GM18873 (cell line): ENCODE measurements at regions not wholly inside any gene's neighbourhood (a gene's known extent, or its start where the extent isn't known, plus 50 kb on each side); places are given as distances from the start of the nearest gene placed in this dataset.

Source experiments
- ATAC-seq: cut with Tn5 transposase; IDR thresholded peaks from one replicate; pipeline ENCODE4 v1.9.1; 2021; ENCODE audit warnings: mild to moderate bottlenecking, moderate library complexity, moderate number of reproducible peaks; ENCODE audit not compliant: unreplicated experiment, low FRiP score

DNA sequence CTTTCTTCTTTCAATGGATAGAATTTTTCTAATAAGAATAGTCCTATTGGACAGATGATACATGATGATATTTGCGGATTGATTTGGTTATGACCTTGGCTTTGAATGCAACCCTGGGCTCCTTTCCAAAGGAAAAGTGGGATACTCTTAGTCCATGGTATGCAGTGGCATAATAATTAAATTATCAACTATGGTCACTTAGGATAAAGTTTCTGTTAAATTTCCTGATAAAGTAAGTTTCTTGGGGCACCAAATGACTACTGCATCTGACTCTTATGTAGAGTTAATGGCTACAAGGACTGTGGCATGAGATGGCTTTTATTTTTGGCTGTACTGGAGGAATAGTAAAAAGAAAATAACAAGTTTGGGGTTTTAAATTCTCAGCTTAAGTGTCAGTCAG, 126.7 kb downstream of the QPCT start:
- no peak for ATAC-seq

DNA sequence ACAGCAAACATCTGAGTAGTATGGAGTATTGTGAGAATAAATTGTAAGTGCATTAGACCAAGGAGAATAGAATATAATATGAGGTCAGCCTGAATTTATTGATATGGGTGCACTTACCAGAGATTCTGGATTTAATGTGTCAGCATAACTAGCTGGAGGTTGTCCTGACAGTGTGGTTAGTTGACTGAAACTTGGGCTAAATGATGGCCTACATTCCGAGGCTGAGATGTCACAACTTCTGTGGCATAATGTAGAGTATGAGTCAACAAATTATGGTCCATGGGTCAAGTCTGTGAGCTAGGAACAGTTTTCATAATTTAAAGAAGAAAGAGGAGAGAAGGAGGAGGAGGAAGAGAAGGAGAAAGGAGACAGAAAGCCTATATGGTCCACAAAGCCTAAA, 127.6 kb downstream of the QPCT start:
- ATAC-seq = no peak

DNA sequence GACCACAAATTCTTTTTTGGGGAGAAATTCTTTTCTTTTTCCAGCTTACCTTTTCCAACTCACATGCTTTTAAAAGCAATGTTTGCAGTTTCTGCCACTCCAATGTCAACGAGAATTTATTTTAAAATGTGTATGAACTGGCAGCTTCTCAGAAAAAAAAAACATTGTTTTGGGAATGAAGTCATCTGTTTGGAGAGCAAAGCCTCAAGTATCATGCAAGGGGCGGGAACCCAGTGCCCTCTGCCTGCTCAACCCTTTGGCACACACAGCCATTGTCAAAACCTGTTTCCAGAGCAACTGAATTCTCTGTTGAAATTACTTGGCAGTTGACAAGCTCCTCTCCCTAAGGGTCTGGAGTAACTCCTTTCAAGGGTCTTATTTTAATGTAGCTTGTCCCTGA, 128.5 kb downstream of the QPCT start:
- no peak for ATAC-seq

DNA sequence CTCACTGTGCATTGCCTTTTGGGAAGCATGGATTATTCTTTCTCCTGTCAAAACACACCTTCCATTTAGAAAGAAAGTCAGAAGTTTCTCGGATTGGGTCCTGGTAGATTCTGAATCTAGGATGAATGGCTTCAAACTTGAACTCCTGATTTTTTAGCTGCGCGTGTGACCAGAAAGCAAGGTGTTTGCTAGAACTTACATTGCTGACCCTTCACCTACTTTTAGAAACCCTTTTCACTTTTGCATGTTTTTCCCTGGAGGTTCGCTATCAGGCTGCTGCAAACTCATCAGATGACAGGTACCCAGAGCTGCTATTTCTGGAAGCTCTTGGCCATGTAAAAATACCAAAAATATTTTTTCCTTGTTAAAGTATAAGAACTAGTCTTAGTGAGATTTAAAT, 132.0 kb downstream of the QPCT start:
- ATAC-seq = no peak

DNA sequence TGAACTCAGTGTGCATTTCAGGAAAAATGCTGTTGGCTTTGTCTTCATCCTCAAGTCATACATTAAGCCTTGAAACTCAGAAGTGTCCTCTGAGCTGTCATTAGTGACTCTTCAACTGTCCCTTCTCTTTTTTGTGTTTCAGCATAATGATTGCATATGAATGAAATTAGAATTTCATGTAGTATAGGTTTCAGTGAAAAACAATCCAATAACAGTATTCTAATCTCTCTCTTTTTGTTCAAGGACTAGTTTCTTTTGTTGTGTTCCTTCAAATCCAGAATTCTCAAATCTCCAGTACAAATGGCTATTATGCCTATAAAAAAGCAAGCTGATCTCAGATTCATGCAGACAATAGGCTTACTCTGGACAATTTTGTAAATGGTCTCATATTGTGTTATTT, 133.5 kb downstream of the QPCT start:
- ATAC-seq = no peak

DNA sequence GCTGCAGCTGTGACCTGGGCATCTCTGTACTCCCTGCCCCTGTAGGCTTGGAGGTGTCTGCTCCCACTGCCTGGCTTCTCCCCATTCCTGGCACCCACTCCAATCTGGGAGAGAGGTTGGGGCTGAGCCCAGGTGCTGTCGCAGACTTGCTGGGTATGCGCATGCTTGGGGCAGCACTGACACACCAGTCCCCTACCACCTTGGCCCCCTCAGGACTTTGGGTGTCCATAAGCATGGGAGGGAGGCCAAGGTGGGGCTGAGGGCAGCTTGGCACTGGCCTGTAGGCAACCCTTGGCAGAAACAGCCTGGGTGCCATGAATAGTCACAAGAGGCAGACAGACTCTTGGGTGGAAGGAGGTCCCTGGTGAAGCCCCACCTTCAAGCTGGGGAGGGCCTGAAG, 136.8 kb downstream of the QPCT start:
- no peak for ATAC-seq

DNA sequence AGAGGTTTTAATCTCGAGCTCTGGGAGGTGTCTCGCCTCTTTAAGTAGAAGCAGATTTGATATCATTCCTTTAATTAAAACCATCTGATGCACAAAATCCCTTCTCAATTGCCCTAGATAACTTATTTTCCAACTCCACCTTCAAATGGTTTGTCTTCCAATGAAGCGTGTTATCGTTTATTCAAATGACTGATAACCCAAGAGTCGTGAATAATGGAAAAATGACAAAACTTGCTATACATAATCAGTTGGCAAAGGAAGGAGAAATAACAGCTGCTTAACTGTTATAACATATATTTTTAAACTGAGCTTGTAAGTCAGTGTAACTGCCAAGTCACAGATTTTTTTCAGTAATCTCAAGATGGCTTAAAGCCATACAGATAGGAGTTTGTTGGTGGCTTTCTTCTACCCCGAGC, 144.6 kb downstream of the QPCT start:
- no peak for ATAC-seq

DNA sequence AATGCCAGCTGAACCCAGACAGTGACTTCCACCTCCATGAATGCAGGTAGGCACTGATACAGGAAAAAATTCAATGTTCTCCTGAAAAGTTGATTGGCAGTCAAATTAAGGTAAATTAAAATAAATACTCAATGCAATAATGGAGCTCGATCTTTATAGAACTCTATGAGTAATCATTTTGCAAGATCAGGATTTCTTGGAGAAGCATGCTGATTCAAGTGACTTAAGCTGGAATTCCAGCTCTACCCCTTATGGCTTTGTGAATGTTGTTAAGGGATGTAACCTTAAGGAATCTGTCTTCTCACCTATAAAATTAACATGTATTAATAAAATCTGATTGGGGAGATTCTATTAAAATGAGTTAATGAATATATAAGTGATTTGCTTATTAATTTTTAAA, 145.1 kb downstream of the QPCT start:
- ATAC-seq = no peak

DNA sequence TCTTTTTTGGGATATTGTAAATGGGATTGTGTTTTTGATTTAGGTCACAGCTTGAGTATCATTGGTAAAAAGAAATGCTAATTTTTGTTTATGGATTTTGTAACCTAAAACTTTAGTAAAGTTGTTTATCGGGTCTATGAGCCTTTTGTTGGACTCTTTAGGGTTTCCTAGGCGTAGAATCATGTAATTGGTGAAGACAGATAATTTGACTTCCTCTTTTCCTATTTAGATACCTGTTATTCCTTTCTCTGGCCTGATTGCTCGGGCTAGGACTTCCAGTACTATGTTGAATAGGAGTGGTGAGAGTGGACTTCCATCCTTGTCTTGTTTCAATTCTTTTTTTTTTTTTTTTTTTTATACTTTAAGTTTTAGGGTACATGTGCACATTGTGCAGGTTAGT, 149.0 kb downstream of the QPCT start:
- no peak for ATAC-seq

DNA sequence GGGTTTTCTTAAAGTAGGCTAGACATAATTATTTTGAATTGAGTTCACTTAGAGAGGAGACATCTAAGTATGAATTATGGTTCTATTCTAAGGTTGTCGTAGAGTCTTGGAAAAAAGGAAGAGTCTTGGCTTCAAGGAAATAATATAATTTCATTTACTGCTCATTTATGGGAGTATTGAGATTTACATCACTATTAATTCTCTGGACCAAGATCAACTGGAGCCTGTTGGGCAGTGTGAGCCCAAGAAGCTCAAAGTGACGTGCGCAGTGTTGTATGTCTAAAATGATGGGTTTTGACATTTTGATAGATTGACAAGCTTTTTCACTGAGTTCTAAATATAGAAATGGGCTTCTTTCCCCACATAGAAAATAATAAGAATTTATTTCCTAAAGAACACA, 154.7 kb downstream of the QPCT start:
- no peak for ATAC-seq

DNA sequence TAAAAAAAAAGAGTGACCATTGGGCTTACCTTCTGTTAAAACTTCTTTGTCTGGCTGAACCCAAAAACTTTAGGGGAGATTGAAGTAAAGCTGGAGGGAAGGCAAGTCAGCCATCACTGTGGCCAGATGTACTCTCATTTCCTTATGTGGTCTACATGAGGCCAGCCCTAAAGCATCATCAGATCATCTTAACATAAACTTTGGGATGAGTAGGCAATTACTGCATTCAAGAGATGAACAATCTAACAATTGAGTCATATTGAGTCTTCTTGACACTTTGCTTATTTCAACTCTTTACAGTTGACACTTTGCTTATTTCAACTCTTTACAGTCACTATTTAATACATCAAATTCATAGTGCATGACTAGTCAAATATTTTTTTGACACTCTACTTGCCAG, 155.6 kb downstream of the QPCT start:
- no peak for ATAC-seq

DNA sequence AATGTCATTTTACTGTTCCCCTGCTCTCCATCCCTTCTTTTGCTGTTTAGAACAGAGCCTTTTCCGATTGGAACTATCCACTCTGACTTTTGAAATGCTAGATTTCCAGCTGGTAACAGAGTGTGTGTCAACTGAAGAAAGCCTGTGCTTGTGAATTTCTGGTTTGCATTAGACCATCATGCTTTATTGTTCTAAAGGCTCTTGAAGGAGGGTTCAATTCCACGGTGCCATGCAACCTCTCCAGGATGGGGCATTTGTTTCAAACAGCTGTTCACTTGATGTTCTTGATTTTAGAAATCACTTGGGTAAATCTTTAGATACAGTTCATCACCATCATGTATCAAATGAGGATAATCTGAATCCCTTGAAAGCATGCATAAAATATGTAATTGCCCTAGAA, 156.7 kb downstream of the QPCT start:
- ATAC-seq = no peak

DNA sequence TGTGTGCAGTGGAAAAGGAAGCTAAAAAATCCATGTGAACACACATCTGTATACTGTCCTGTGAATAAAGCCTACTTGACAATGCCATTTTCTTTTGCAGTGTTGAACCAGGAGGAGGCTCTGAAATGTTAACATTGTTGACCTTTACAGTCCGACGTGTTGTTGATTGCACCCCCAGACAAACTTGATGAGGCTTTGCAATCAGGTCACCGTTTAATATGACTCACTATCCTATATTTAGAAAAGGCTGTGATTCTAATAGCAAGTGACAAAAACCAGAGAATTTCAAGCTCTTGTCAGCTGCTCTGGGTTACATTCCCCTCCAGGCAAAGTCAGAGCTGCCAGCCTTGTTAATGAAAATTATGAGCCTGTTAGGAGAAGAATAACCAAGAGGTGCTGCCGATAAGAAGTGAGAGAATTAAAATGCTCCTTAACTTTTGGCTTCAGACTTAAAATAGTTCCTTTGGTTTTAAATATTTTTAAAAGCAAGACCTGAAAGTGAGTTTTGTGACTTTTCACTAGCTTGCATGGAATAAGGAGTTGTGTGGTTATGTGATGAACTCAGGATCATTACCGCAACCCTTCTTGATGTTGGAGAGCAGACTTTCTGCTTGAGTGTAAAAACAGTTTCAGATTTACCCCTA, 162.1 kb downstream of the QPCT start:
- no peak for ATAC-seq

DNA sequence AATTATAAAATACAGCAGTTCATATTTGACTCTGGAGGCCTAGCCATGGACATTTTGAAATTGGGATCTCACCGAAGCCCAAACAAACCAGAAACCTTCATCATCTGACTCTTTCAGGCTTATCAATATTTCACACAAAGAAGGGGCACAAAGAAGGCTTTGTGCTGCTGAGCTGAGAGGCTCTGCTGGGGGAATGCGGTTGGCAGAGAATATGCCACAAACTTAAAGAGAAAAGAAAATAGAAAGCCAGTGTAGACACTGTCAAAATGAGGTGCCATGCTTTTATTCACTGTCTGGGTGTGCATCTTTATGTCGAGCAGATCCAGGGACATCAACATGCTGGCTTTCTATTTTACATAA, 162.6 kb downstream of the QPCT start:
- ATAC-seq = no peak

DNA sequence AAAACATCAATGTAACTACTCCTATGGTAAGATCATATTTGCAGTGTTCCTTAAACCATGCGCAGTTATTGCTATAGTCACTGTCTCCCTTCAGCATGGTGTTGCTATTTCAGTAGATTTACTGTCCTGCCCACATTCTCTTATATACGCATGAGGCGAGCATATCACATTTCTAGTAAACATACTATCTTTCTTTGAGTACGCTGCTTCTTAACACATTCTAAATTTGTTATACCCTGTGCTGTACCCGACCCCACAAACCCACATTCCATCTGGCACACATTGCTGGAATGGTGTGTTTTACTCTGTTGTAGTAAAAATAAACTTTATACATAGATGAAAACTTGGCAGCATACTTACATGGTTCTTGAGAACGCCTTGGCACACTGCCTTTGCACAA, 163.3 kb downstream of the QPCT start:
- no peak for ATAC-seq

DNA sequence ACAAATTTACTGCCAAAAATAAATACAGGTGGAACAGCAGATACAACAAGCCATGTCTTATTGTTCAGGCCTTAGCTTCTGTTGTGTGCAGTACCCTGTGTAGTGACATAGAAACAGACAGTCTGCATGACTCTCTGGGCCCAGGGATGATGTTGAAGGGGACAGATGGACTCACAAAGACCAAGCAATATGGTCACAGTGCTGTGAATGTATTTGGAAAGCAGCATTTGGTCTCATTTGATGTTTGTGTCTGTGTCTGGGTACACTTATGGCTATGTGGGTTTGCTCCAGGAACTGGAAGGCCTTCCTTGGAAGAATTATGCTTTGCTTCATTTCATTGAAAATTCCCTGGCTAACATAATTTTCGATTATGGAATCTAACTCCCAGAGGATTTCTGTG, 158.5 kb downstream of the CDC42EP3 start:
- ATAC-seq = no peak

DNA sequence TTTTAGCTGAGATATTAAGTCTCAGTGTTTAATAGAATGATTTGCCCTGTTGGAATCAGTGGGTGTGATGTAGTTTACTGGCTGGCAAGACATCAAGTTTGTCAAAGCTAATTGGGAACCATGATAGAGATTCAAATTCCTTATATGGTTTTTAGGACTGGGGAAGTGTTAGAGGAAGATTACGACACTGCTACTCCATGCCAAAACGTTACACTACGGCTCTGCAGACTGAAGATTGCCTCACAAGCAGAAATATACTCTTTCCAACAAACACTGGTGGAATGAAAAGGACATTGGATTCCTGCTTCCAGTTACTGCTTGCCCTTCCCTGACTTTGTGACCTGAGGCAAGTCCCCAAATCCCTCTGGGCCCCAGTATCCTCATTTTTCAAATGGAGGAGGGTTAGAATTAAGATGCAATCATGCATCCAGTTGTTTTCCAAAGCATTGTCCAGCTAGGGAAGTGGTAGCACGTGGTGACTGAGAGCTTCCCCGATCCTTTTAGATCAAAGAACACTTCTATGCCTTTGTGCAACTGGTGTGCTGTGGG, 147.6 kb downstream of the CDC42EP3 start:
- no peak for ATAC-seq

DNA sequence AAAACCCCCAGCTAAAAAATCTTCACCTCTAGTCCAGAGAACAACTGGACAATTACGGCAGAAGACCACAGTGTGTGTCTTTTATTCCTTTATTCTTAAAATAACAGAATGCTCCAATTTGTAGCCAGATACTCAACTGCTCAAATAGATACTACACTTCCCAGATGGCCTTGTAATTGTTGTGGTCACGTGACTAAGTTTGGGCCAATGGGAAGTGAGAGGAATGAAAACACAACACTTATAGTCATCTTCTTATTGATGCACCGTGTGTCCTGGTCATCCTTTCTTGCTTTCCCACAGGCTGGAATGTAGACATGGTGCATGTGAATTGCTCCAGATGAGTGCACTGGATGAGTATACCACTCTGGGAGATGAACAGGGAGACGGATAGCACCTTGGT, 145.1 kb downstream of the CDC42EP3 start:
- ATAC-seq = no peak

DNA sequence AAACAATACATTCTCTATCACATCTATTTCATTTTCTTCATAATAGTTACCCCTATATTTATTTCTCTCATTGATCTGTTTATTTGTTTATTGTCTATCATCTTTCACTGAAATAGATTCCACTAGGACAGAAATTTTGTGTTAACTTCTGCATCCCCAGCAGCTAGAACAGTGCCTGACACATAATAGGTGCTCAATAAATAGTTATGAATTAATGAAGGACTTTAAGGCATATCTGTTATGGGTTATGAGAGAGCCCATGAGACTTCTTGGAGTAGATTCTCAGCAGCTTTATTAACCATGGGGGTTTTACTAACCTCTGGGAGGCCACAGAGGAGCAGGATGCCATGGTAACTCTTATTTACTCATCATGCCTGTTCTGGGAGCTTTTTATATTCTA, 144.6 kb downstream of the CDC42EP3 start:
- ATAC-seq = no peak

DNA sequence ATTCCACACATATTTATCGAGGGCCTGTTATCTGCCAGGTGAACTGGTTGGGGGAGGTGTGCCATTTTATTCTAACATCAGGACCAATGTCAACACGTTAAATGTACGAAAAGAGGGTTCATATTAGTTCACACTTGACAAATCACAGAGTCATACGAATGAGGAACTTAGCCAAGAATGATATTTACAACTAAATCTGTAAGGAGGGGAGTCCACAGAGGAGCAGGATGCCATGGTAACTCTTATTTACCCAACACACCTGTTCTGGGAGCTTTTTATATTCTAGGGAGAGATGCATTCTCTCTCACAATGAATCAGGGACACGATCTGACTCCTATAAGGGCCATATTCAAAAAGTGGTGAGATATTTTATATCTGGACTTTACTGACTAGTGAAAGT, 144.1 kb downstream of the CDC42EP3 start:
- no peak for ATAC-seq

DNA sequence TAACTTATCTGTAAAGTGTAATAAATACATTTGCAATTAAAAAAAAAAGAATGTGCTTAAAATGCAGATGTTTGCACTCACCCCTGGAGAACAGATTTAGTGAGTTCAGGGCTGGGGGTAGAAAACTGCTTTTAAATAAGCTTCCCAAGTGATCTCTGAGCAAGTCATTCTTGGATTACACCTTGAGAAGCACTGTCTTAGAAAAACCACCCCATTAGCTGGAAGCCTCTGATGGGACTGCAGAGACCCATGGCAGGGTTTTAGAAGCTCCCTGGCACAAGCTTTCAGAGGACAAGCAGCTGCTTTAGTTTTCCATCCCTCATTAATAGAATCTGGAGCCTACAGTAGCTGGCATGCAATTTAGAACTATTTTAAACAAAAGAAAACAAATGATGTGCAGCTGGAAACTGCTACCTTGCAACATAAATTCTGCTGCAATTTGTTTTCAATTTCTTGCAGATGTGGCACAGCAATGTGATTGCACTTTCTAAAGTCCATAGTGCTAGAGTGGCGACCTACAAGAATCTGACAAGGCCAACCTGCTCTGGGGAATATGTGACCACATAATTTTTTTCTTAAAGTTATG, 141.5 kb downstream of the CDC42EP3 start:
- ATAC-seq = no peak

DNA sequence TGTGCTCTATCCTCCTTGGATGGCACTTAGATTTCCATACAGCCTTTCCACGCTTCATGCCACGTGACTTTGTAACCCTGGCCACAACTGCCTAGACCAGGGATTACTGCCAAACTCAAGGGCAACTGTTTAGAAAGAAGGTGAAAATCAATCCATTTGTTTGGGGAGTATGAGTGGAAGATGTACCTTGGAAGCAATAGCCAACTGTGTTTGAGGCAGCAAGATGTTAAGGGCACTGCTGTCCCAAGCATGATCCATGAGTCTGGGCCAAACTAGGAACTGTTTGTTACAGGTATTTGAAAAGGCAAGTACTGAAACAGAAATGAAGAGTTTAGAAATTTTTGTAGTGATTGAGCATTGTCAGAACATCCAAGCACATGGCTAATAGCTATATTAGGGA, 138.9 kb downstream of the CDC42EP3 start:
- no peak for ATAC-seq

DNA sequence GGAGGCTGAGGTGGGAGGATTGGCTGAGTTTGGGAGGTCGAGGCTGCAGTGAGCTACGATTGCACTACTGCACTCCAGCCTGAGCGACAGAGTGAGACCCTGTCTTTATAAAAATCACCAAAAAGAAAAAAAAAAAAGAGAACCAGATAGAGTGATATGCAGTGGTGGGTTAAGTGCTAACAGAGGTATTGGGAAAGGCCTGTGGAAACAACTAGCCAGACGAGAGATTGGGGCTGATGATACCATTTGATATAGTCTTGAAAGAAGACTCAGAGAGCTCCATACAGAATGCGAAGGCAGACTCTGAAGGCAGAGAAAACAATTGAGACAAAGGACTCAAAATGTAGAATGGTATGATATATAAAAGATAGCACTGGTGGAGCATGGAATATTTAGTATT, 134.1 kb downstream of the CDC42EP3 start:
- no peak for ATAC-seq
